HFFc6 (cell line): ENCODE measurements at regions not wholly inside any gene's neighbourhood (a gene's known extent, or its start where the extent isn't known, plus 50 kb on each side); places are given as distances from the start of the nearest gene placed in this dataset.
"Not testable (repeated sequence)": the region's sequence is repeated elsewhere in the genome, so short reads cannot be mapped to it uniquely, and the experiment has no call there.

Experiments
- DNase-seq: peaks from one replicate; pipeline ENCODE4 v3.0.0-alpha.2; 2018
- H3K27ac Mint-ChIP-seq: 2 replicates; pipeline ENCODE4 v1.8.0; 2020; ENCODE audit warnings: mild to moderate bottlenecking, mixed read lengths
- H3K27me3 Mint-ChIP-seq: 2 replicates; pipeline ENCODE4 v1.8.0; 2021; ENCODE audit warnings: mild to moderate bottlenecking, moderate library complexity, mixed read lengths; ENCODE audit not compliant: insufficient read depth
- H3K36me3 Mint-ChIP-seq: 2 replicates; pipeline ENCODE4 v1.8.0; 2021; ENCODE audit warnings: low read depth, mixed read lengths
- H3K4me1 Mint-ChIP-seq: 2 replicates; pipeline ENCODE4 v1.8.0; 2020; ENCODE audit warnings: low read depth, mixed read lengths
- H3K4me3 Mint-ChIP-seq: 2 replicates; pipeline ENCODE4 v1.8.0; 2020; ENCODE audit warnings: mild to moderate bottlenecking, moderate library complexity, mixed read lengths
- H3K9me3 Mint-ChIP-seq: 2 replicates; pipeline ENCODE4 v1.8.0; 2020; ENCODE audit warnings: mild to moderate bottlenecking, mixed read lengths
- TF ChIP-seq, protein P1 (sequence below): fragments of 200-600 bp; sonication (generic); IDR thresholded peaks from 2 replicates; pipeline ENCODE4 v1.5.0; 2021; ENCODE audit warnings: antibody characterized with exemption, mild to moderate bottlenecking

DNA sequence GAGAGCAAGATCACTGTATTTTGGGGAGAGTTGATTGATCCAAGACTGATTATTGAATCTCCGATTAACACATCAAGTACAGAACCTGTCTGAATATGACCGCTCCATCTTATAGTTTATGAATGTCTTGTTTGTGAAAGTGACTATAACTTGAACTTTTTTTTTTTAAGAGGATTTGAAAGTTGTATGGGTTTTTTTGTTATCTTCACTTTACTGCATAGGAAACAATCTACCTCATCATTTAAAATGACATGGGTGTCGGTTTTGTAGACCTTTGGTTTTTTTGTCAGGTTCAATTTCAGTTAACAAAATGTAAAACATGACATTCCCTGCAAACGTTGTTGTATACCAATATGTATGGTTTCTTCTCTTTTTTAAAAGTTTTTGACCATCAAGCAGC lies 103.0 kb upstream of the NUDT6 start:
- Mint-ChIP-seq H3K9me3 (no peaks in the 10 kb centered on the region), H3K36me3 (peaks cover 17% of the 10 kb centered on the region), H3K27me3 (no peaks in the 10 kb centered on the region; the same call in 1 of the 2 replicates), H3K27ac (no peak overlapping the region), H3K4me1 (peaks cover 21% of the 10 kb centered on the region), H3K4me3 (no peak overlapping the region)
- DNase-seq = no peak
- TF ChIP-seq, protein P1, sequence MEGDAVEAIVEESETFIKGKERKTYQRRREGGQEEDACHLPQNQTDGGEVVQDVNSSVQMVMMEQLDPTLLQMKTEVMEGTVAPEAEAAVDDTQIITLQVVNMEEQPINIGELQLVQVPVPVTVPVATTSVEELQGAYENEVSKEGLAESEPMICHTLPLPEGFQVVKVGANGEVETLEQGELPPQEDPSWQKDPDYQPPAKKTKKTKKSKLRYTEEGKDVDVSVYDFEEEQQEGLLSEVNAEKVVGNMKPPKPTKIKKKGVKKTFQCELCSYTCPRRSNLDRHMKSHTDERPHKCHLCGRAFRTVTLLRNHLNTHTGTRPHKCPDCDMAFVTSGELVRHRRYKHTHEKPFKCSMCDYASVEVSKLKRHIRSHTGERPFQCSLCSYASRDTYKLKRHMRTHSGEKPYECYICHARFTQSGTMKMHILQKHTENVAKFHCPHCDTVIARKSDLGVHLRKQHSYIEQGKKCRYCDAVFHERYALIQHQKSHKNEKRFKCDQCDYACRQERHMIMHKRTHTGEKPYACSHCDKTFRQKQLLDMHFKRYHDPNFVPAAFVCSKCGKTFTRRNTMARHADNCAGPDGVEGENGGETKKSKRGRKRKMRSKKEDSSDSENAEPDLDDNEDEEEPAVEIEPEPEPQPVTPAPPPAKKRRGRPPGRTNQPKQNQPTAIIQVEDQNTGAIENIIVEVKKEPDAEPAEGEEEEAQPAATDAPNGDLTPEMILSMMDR = no peak

GRCh38 chr4:123026015-123026414 lies 103.6 kb upstream of the NUDT6 start:
- Mint-ChIP-seq H3K27ac (peak overlapping the region; percentile 14; the same call in 1 of the 2 replicates), H3K36me3 (peaks cover 17% of the 10 kb centered on the region), H3K4me1 (peaks cover 21% of the 10 kb centered on the region)
- not testable (repeated sequence) for H3K9me3 Mint-ChIP-seq, H3K4me3 Mint-ChIP-seq, H3K27me3 Mint-ChIP-seq
- DNase-seq = peak; percentile 9

DNA sequence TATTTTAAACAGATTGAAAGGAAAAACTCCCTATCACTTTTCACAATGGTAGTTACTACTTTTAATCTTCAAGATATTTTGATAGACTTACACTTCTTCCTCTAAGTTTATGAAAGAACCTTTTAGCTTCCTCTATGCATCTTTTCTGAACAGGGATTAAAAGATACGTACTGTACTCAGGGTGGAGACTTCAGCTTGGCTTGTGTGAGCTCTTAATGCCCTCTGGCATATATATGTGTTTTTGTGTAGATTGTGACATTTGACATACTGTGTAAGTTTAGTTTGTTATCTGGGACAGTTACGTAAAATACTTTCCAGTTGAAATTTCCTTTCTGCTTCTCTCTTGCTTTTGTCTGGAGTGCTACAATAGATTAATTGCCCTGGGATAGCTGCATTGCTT lies 109.3 kb upstream of the NUDT6 start:
- TF ChIP-seq, protein P1 = no peak
- Mint-ChIP-seq H3K4me3 (no peak overlapping the region), H3K9me3 (no peaks in the 10 kb centered on the region), H3K27me3 (no peaks in the 10 kb centered on the region), H3K36me3 (peaks cover 8% of the 10 kb centered on the region; the same call in 1 of the 2 replicates), H3K4me1 (peaks cover 37% of the 10 kb centered on the region), H3K27ac (no peak overlapping the region)
- DNase-seq = no peak

- Mint-ChIP-seq H3K4me3 (no peak overlapping the region), H3K36me3 (peaks cover 2% of the 10 kb centered on the region; the same call in 1 of the 2 replicates), H3K9me3 (no peaks in the 10 kb centered on the region), H3K27me3 (no peaks in the 10 kb centered on the region), H3K27ac (no peak overlapping the region), H3K4me1 (peaks cover 49% of the 10 kb centered on the region)
- DNase-seq = no peak
- TF ChIP-seq, protein P1 = no peak
These were observed 111.6 kb upstream of the NUDT6 start for GRCh38 chr4:123034023-123034422.

DNA sequence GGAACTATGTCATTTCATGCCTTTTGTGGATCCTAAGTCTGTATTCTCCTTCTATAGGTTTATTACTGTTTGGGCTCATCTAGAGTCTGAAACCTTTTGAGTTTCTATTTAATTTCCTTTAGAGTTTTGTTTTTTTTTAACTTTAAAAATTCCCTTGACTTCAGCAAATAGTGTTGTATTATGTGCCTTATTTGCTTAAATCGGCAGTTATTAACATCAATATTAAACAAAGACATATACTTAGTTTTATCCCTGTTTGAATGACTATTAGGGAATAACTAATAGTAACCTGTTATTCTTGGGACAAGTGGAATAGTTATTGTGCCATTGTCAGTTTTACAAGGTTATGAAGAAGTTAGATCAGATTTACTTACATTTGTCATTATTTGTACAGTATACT lies 112.8 kb upstream of the NUDT6 start:
- Mint-ChIP-seq H3K36me3 (no peaks in the 10 kb centered on the region), H3K4me1 (peaks cover 49% of the 10 kb centered on the region), H3K27ac (no peak overlapping the region), H3K4me3 (no peak overlapping the region), H3K27me3 (no peaks in the 10 kb centered on the region), H3K9me3 (no peaks in the 10 kb centered on the region)
- no peak for DNase-seq
- TF ChIP-seq, protein P1 = no peak

GRCh38 chr4:123037804-123038203 lies 115.4 kb upstream of the NUDT6 start:
- Mint-ChIP-seq H3K27me3 (no peaks in the 10 kb centered on the region), H3K27ac (no peak overlapping the region), H3K36me3 (peaks cover 16% of the 10 kb centered on the region), H3K9me3 (peaks cover 12% of the 10 kb centered on the region), H3K4me3 (no peak overlapping the region), H3K4me1 (peaks cover 42% of the 10 kb centered on the region)
- TF ChIP-seq, protein P1 = no peak
- DNase-seq = peak; percentile 59
